Left ventricle myocardium inferior (tissue), 1 donor: ENCODE measurements at regions not wholly inside any gene's neighbourhood (a gene's known extent, or its start where the extent isn't known, plus 50 kb on each side); places are given as distances from the start of the nearest gene placed in this dataset.
"Not testable (repeated sequence)": the region's sequence is repeated elsewhere in the genome, so short reads cannot be mapped to it uniquely, and the experiment has no call there.

Experiments
- DNase-seq: peaks from one replicate; pipeline ENCODE4 v3.0.0-alpha.2; 2020
- H3K27ac ChIP-seq: fragments of 200-600 bp; replicated peaks from 2 replicates; pipeline ENCODE4 v1.8.0; 2021
- H3K27me3 ChIP-seq: fragments of 200-600 bp; 2 replicates; pipeline ENCODE4 v1.8.0; 2021; ENCODE audit warnings: low read depth
- H3K36me3 ChIP-seq: fragments of 200-600 bp; 2 replicates; pipeline ENCODE4 v1.8.0; 2021
- H3K4me1 ChIP-seq: fragments of 200-600 bp; 2 replicates; pipeline ENCODE4 v1.8.0; 2021
- H3K4me3 ChIP-seq: fragments of 200-600 bp; 2 replicates; pipeline ENCODE4 v1.8.0; 2021; ENCODE audit warnings: mild to moderate bottlenecking, moderate library complexity
- H3K9me3 ChIP-seq: fragments of 200-600 bp; replicated peaks from 2 replicates; pipeline ENCODE4 v1.8.0; 2021
- intact Hi-C: fragments of 100-400 bp; cut with micrococcal nuclease; formaldehyde crosslinking; loops from one replicate; pipeline ENCODE4 v1.11.0; 2022
- donor health status: DM: no; HTN: yes; CAD: no; lungs with severe emphysema.

- H3K9me3 ChIP-seq, H3K27ac ChIP-seq, H3K27me3 ChIP-seq, H3K4me3 ChIP-seq, intact Hi-C loops, H3K4me1 ChIP-seq, H3K36me3 ChIP-seq, DNase-seq: not testable (repeated sequence)
Measured at GRCh38 chr15:30688684-30689083, 62.8 kb downstream of the ARHGAP11B start.

GRCh38 chr15:30690153-30690552 is 64.2 kb downstream of the ARHGAP11B start:
- H3K27me3 ChIP-seq, DNase-seq, H3K36me3 ChIP-seq, intact Hi-C loops, H3K27ac ChIP-seq, H3K4me3 ChIP-seq, H3K9me3 ChIP-seq, H3K4me1 ChIP-seq: not testable (repeated sequence)

GRCh38 chr15:30695811-30696210 is 69.9 kb downstream of the ARHGAP11B start:
- H3K27ac ChIP-seq, H3K9me3 ChIP-seq, DNase-seq, H3K36me3 ChIP-seq, H3K4me1 ChIP-seq, H3K27me3 ChIP-seq, H3K4me3 ChIP-seq, intact Hi-C loops: not testable (repeated sequence)

- H3K4me3 ChIP-seq, H3K4me1 ChIP-seq, H3K27me3 ChIP-seq, H3K36me3 ChIP-seq, H3K9me3 ChIP-seq, H3K27ac ChIP-seq, intact Hi-C loops, DNase-seq: not testable (repeated sequence)
Measured at GRCh38 chr15:30696439-30697314, 70.7 kb downstream of the ARHGAP11B start.

- not testable (repeated sequence) for H3K9me3 ChIP-seq, DNase-seq, H3K27ac ChIP-seq
Measured at GRCh38 chr15:30697315-30697685, 71.4 kb downstream of the ARHGAP11B start.

GRCh38 chr15:30700006-30700597 is 74.2 kb downstream of the ARHGAP11B start:
- H3K27ac ChIP-seq, H3K27me3 ChIP-seq, H3K36me3 ChIP-seq, H3K4me3 ChIP-seq, DNase-seq, intact Hi-C loops, H3K4me1 ChIP-seq, H3K9me3 ChIP-seq: not testable (repeated sequence)

More at GRCh38 chr15:30697315-30697685, 71.4 kb downstream of the ARHGAP11B start:
- H3K4me3 ChIP-seq, H3K27me3 ChIP-seq, H3K36me3 ChIP-seq, intact Hi-C loops, H3K4me1 ChIP-seq: not testable (repeated sequence)

- H3K27ac ChIP-seq, DNase-seq, H3K4me1 ChIP-seq, intact Hi-C loops, H3K27me3 ChIP-seq, H3K36me3 ChIP-seq, H3K4me3 ChIP-seq, H3K9me3 ChIP-seq: not testable (repeated sequence)
Measured at GRCh38 chr15:30707976-30708685, 82.2 kb downstream of the ARHGAP11B start.

- H3K27me3 ChIP-seq, H3K36me3 ChIP-seq, DNase-seq, H3K4me3 ChIP-seq, H3K4me1 ChIP-seq, intact Hi-C loops, H3K27ac ChIP-seq, H3K9me3 ChIP-seq: not testable (repeated sequence)
Measured at GRCh38 chr15:30708809-30709208, 82.9 kb downstream of the ARHGAP11B start.

- H3K27ac ChIP-seq, H3K4me3 ChIP-seq: not testable (repeated sequence)
Measured at GRCh38 chr15:30718038-30718643, 92.2 kb downstream of the ARHGAP11B start.

GRCh38 chr15:30719363-30719762 is 93.4 kb downstream of the ARHGAP11B start:
- H3K4me3 ChIP-seq, H3K4me1 ChIP-seq, H3K27me3 ChIP-seq, H3K36me3 ChIP-seq, DNase-seq, H3K9me3 ChIP-seq, H3K27ac ChIP-seq, intact Hi-C loops: not testable (repeated sequence)

More at GRCh38 chr15:30718038-30718643, 92.2 kb downstream of the ARHGAP11B start:
- H3K27me3 ChIP-seq, DNase-seq, H3K9me3 ChIP-seq, intact Hi-C loops, H3K4me1 ChIP-seq, H3K36me3 ChIP-seq: not testable (repeated sequence)

GRCh38 chr15:30720825-30721224 is 94.9 kb downstream of the ARHGAP11B start:
- H3K36me3 ChIP-seq, H3K4me3 ChIP-seq, H3K9me3 ChIP-seq, H3K4me1 ChIP-seq, DNase-seq, H3K27ac ChIP-seq, H3K27me3 ChIP-seq, intact Hi-C loops: not testable (repeated sequence)

- H3K36me3 ChIP-seq, H3K4me1 ChIP-seq, H3K27ac ChIP-seq, H3K27me3 ChIP-seq, intact Hi-C loops, DNase-seq, H3K4me3 ChIP-seq, H3K9me3 ChIP-seq: not testable (repeated sequence)
Measured at GRCh38 chr15:30721529-30721928, 95.6 kb downstream of the ARHGAP11B start.

- intact Hi-C loops, result not testable (repeated sequence)
Measured at GRCh38 chr15:30723540-30724175, 97.7 kb downstream of the ARHGAP11B start.

More at GRCh38 chr15:30723540-30724175, 97.7 kb downstream of the ARHGAP11B start:
- not testable (repeated sequence) for H3K36me3 ChIP-seq, H3K9me3 ChIP-seq, H3K27ac ChIP-seq, DNase-seq, H3K27me3 ChIP-seq, H3K4me3 ChIP-seq, H3K4me1 ChIP-seq
